ENCODE measurements at regions not wholly inside any gene's neighbourhood (a gene's known extent, or its start where the extent isn't known, plus 50 kb on each side); places are given as distances from the start of the nearest gene placed in this dataset.

- DNase-seq = no peak
These were observed 98.0 kb downstream of the ARL4A start for GRCh38 chr7:12785473-12785872.

GRCh38 chr7:12786494-12786893 lies 99.1 kb downstream of the ARL4A start:
- no peak for DNase-seq

DNA sequence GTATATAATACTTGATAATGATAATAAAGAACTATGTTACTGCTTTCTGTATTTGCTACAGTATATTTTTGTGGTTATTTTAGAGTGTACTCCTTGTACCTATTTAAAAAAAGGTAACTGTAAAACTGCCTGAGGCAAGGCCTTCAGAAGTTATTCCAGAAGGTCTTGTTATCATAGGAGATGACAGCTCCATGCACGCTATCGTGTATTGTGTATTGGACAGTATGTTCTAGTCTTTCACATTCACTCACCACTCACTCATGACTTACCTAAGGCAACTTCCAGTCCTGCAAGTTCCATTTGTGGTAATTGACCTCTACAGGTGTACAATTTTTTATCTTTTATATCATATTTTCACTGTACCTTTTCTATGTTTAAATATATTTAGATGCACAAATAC lies 100.7 kb downstream of the ARL4A start:
- DNase-seq = no peak

DNA sequence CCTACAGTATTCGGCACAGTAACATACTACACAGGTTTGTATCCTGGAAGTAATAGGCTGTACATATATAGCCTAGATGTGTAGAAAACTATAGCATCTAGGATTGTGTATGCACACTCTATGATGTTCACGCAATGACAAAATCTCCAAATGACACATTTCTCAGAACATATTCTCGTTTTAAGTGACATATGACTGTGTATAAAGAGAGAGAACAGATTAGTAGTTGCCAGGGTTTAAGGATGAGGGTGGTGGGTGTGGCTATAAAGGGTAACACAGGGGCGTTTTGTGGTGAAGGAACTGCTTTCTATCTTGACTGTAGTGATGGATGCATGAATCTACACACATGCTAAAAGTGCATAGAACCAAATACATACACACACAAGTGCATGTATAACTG lies 101.2 kb downstream of the ARL4A start:
- no peak for DNase-seq

DNA sequence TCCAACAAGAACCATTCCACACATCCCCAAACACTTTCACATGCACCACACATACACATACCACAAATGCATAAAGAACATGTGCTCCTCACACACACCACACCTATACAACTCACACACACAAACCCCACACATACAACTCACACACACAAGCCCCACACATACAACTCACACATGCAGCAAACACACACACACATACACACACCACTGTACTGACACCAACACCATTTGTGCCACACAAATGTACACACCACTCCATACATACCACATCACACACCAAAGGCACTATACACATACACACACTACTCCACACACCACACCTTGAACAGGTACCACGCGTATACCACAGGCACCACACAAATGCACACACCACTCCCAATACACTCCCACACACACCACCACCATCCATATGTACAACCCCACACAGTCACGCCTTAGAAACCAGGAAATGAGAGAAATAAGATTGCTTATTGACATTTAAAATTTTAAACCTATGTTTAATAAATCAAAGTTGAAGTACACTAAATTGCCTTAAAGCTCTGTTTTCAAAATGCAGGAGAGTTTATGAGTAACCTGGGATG lies 107.4 kb downstream of the ARL4A start:
- no peak for DNase-seq

GRCh38 chr7:12796397-12797127 lies 109.1 kb downstream of the ARL4A start:
- no peak for DNase-seq

- no peak for DNase-seq
These were observed 113.1 kb downstream of the ARL4A start for GRCh38 chr7:12800486-12800885.

- no peak for DNase-seq
These were observed 113.7 kb downstream of the ARL4A start for GRCh38 chr7:12801107-12801506.

- no peak for DNase-seq
These were observed 114.6 kb downstream of the ARL4A start for GRCh38 chr7:12802070-12802469.

DNA sequence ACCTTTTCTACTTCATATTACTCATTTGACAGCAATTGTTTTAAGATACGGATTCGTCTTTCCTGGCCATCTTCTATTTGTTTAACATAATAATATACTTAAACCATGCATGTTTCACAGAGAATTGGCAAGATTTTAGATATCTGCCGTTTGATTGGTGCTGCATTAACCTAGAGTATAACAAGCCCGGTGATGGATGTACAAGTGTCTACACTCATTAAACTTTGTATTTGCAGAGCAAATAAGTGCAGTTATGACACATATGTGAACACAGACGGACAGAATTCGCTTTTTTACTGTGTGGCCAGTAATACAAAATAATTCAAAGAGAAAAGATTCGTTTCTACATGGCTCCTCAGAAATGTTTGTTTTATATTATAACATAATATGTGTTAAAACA lies 116.1 kb downstream of the ARL4A start:
- no peak for DNase-seq

DNA sequence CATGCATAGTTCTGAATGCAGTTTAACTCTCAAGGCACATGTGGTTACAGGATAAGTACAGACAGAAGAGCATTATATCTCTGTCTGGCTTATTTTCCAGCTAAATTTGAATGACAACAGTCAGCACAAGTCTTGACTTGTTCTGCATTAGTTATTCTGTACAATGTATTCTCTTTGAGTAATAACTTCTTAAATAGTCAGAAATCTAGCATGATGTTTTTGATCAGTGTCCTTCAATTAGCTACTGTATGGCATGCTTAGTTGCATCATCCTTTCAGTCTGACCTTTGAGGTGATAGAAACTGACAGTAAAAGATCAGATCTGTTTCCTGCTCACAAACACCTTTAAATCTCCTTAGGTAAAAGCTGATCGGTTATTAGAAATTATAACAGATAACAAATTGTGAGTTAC lies 118.1 kb downstream of the ARL4A start:
- no peak for DNase-seq

DNA sequence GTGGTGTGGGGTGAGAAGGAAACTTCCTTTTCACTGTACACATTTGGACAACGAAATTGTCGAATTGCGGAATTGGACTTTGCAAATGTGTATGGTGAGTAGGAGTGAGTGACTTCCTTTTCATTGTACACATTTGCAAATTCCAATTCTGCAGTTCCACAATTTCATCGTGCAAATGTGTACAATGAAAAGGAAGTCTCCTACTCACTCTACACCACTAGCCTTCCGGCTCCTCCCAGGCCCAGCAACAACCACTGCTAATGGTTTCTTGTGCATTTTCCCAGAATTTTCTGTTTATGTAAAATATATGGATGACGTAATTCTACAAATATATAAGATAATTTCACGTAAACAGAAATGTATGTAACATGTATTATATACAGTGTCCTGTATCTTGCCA lies 118.5 kb downstream of the ARL4A start:
- no peak for DNase-seq

GRCh38 chr7:12809476-12809875 lies 122.0 kb downstream of the ARL4A start:
- no peak for DNase-seq

- DNase-seq = no peak
These were observed 124.7 kb downstream of the ARL4A start for GRCh38 chr7:12812111-12812510.

DNA sequence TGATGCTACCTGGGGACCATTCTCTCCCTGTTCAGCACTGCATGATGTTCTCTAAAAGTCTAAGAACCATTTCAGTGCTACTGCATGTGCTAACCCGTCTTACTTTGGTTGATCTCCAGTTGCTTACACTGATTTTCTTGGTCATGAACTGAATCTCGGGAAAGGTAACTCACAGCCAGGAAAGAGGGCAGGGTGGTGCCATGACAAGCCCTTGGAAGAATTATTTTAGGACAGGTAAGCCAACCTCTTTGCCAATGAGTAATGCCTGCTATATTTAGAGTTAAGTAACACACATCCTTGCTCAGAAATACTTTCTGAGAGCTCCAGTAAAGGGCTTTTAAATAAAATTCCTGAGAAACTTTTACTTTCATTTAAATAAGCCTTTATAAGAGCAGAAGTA lies 126.7 kb downstream of the ARL4A start:
- no peak for DNase-seq

DNA sequence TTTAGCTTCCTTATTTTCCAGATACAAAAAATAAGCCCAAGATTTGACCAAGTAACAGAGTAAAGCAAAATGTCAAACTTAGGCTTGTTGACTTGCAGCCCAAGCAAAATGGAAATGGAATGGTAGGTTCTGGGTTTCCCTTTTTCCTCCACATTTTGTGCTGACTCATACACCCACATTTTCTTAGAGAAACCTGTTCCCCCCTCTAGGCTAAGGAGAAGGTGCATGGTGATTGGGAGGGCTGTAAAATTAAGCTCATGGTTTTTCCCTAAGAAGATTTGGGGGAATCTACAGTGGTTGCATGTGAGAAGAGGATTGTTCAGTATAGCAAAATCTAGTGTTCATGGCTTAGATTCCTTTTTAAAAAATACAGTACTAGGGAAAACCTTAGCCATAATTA lies 127.4 kb downstream of the ARL4A start:
- no peak for DNase-seq

- no peak for DNase-seq
These were observed 128.0 kb downstream of the ARL4A start for GRCh38 chr7:12815426-12815825.

DNA sequence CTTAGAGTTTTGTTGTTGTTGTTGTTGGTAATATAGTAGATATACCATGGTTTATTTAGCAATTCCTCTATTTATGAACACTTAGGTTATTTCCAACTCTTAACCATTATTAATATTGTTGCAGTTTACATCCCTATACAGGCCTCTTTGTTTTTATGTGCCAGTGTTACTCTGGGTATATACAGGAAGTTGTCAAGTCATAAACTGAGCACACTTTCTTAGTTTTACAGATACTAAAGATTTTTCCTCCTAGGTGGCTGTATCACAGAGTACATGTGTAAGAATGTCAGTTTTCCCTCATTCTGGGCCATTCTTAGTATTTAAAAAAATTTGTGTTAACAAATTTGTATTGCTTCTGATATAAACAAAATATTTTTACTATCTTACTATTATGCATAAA lies 128.4 kb downstream of the ARL4A start:
- DNase-seq = no peak

DNA sequence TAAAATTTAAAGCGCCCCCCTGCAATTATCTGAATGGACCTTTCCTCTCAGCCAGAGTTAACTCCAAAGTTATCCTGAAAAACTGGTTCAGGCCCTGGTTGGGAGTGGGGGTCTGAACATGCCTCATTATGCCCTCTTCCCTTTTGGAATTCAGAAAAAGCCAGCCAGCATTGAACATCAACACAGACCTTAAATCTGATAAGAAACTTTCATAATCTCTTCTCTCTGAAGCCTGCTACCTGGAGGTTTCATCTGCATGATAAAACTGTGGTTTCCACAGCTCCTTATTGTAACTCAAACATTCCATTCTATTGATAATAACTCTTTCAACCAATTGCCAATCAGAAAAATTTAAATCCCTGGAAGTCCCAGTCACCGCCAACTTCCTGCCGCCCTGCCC lies 133.3 kb downstream of the ARL4A start:
- no peak for DNase-seq

DNA sequence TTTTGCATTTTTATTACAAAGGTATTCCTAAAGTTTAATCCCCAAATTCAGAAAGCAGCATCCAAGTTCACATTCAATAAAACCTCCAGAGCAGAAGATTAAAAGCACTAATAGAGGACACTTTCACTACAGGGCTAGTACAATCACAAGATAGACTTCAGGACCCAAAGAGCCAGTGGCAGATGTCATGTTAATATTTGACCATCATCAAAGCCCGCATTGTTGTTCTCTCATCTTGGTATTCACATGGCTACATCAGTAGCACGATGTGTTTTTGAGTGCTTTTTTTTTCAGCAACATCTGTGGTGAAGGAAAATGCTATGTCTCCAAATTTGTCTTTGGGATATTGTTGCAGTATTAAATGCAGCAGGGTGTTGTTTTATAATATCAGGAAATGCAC lies 134.3 kb downstream of the ARL4A start:
- DNase-seq = no peak

DNA sequence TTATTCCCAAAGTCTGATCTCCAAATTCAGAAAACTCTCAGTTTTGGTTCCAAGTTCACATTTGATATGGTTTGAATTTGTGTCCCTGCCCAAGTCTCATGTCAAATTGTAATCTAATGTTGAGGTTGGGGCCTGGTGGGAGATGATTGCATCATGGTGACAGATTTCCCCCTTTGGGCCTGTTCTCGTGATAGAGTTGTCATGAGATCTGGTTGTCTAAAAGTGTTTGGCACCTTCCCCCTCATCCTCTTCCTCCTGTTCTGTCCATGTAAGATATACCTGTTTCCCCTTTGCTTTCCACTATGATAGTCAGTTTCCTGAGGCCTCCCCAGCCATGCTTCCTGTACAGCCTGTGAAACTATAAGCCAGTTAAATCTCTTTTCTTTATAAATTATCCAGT lies 138.6 kb downstream of the ARL4A start:
- no peak for DNase-seq

- DNase-seq = no peak
These were observed 139.9 kb downstream of the ARL4A start for GRCh38 chr7:12827219-12827821.

DNA sequence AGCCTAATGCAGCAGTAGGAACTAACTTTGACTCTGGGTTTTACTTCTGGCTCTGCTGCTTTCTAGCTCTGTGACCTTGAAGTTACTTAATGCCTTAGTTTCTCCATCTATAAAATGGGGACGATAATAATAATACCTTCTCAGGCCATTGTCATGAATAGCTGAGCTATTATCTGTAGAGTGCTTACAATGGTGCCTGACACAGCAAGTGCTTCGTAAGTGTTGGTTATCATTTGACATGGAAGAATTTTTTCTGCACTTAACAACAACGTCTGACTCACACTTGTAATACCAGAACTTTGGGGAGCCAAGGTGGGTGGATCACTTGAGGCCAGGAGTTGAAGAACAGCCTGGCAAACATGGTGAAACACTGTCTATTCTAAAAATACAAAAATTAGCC lies 140.5 kb downstream of the ARL4A start:
- DNase-seq = no peak

GRCh38 chr7:12831024-12831423 lies 143.6 kb downstream of the ARL4A start:
- DNase-seq = no peak

Measured in hindlimb muscle (tissue), 1 donor.